HCT116 (cell line): ENCODE measurements at regions not wholly inside any gene's neighbourhood (a gene's known extent, or its start where the extent isn't known, plus 50 kb on each side); places are given as distances from the start of the nearest gene placed in this dataset.

ENCODE experiments used
- ATAC-seq: fragments of 200-7000 bp; cut with Tn5 transposase; 2 replicates; pipeline ENCODE4 v1.9.1; 2020; ENCODE audit warnings: mild to moderate bottlenecking, moderate library complexity
- BruUV-seq: library from RNA; stranded (reverse); fragments of 400-500 nt; replicated peaks from 2 replicates; lab custom pipeline; 2021; lab: Mats Ljungman, UMichigan
- CTCF ChIA-PET: fragments of 300-600 bp; sonication (Branson Sonifier 250); formaldehyde crosslinking; loops from one replicate; lab custom pipeline; 2021; ENCODE audit warnings: antibody characterized with exemption; lab: Charles Lee
- POLR2A ChIA-PET: fragments of 300-600, 350-600 bp; sonication (Branson Sonifier 250); formaldehyde crosslinking; loops from one replicate; lab custom pipeline; 2021; ENCODE audit warnings: antibody characterized with exemption; lab: Charles Lee
- RAD21 ChIA-PET, 2 experiments: fragments of 300-600 bp; sonication (Branson Sonifier 250); formaldehyde crosslinking; loops; one replicate each; lab custom pipeline; 2023; ENCODE audit warnings: low total read pairs in 2 of 2; ENCODE audit not compliant: uncharacterized antibody in 2 of 2, unreplicated experiment in 2 of 2, low non-redundant PET in 1 of 2; lab: Charles Lee
- DNase-seq: peaks from one replicate; pipeline ENCODE4 v3.0.0-alpha.2; 2010; ENCODE audit warnings: low read depth, low spot score
- H2AFZ ChIP-seq: fragments of 200-600 bp; shearing (Covaris generic), sonication (generic); 2 replicates; pipeline ENCODE4 v1.6.1; 2017; ENCODE audit warnings: low read depth, mixed run types, mixed read lengths, antibody characterized with exemption, low read length; ENCODE audit not compliant: poor library complexity, severe bottlenecking
- H3K27ac ChIP-seq: 2 replicates; pipeline ENCODE4 v1.5.1; 2012; ENCODE audit warnings: low read depth, low read length
- H3K27me3 ChIP-seq: fragments of 200-600 bp; sonication (generic); 2 replicates; pipeline ENCODE4 v1.6.1; 2016; ENCODE audit warnings: mixed run types, low read length, mixed read lengths; ENCODE audit not compliant: insufficient read depth
- H3K36me3 ChIP-seq, 2 experiments: fragments of 200-500 bp in 1 of 2; fragments of 200-600 bp in 1 of 2; sonication (Bioruptor generic) in 1 of 2; sonication (generic) in 1 of 2; 2 replicates each; pipeline versions ENCODE4 v1.5.1 to v1.6.1; 2014 to 2016; ENCODE audit warnings: low read length in 2 of 2, inconsistent platforms in 1 of 2, mixed read lengths in 1 of 2, mixed run types in 1 of 2; ENCODE audit not compliant: insufficient read depth in 2 of 2, control insufficient read depth in 1 of 2
- H3K4me1 ChIP-seq, 2 experiments: fragments of 200-600 bp in 1 of 2; sonication (generic) in 1 of 2; 2 replicates each; pipeline versions ENCODE4 v1.5.1 to v1.6.1; 2012 to 2017; ENCODE audit warnings: low read length in 2 of 2, inconsistent platforms in 1 of 2, mild to moderate bottlenecking in 1 of 2, mixed read lengths in 1 of 2, mixed run types in 1 of 2, moderate library complexity in 1 of 2; ENCODE audit not compliant: insufficient read depth in 2 of 2, control insufficient read depth in 1 of 2
- H3K4me2 ChIP-seq: fragments of 200-600 bp; sonication (generic); 2 replicates; pipeline ENCODE4 v1.6.1; 2017; ENCODE audit warnings: mixed run types, low read length, mixed read lengths
- H3K4me3 ChIP-seq, 2 experiments: fragments of 200-600 bp in 1 of 2; sonication (generic) in 1 of 2; replicated peaks in 1 of 2; 2 replicates each; pipeline ENCODE4 v1.5.1; 2011 to 2016; ENCODE audit warnings: low read length in 2 of 2, control low read depth in 1 of 2, low read depth in 1 of 2, mild to moderate bottlenecking in 1 of 2, mixed read lengths in 1 of 2, mixed run types in 1 of 2
- H3K79me2 ChIP-seq: fragments of 200-600 bp; sonication (generic); 2 replicates; pipeline ENCODE4 v1.6.1; 2017; ENCODE audit warnings: mild to moderate bottlenecking, mixed run types, low read length, moderate library complexity, mixed read lengths; ENCODE audit not compliant: insufficient read depth
- H3K9ac ChIP-seq: fragments of 200-600 bp; sonication (generic); 2 replicates; pipeline ENCODE4 v1.6.1; 2016; ENCODE audit warnings: low read length, mixed read lengths
- H3K9me2 ChIP-seq: fragments of 200-600 bp; sonication (generic), shearing (Covaris generic); 2 replicates; pipeline ENCODE4 v1.6.1; 2017; ENCODE audit warnings: mixed run types, mild to moderate bottlenecking, moderate library complexity; ENCODE audit not compliant: insufficient read depth
- H3K9me3 ChIP-seq, 2 experiments: fragments of 200-500 bp in 1 of 2; fragments of 200-600 bp in 1 of 2; sonication (Bioruptor generic) in 1 of 2; sonication (generic) in 1 of 2; 2 replicates each; pipeline ENCODE4 v1.6.1; 2014 to 2017; ENCODE audit warnings: low read length in 2 of 2, mixed read lengths in 2 of 2, inconsistent platforms in 1 of 2, low read depth in 1 of 2, mild to moderate bottlenecking in 1 of 2, mixed run types in 1 of 2, moderate library complexity in 1 of 2; ENCODE audit not compliant: control insufficient read depth in 1 of 2, insufficient read depth in 1 of 2
- H4K20me1 ChIP-seq: fragments of 200-600 bp; sonication (generic), shearing (Covaris generic); 2 replicates; pipeline ENCODE4 v1.6.1; 2017; ENCODE audit warnings: mixed run types, mild to moderate bottlenecking, moderate library complexity; ENCODE audit not compliant: insufficient read depth
- ATF3 ChIP-seq: IDR thresholded peaks from 2 replicates; pipeline ENCODE4 v1.6.1; 2012
- CEBPB ChIP-seq: IDR thresholded peaks from 2 replicates; pipeline ENCODE4 v1.6.1; 2012; ENCODE audit warnings: low read depth
- CTCF ChIP-seq, 3 experiments: fragments of 200-600 bp in 1 of 3; sonication (generic) in 1 of 3; IDR thresholded peaks in 2 of 3; conservative IDR thresholded peaks in 1 of 3; 2 replicates each; pipeline ENCODE4 v1.5.1; 2012 to 2017; ENCODE audit warnings: low read depth in 2 of 3, low read length in 2 of 3, antibody characterized with exemption in 1 of 3, borderline replicate concordance in 1 of 3, control low read depth in 1 of 3, mild to moderate bottlenecking in 1 of 3, mixed read lengths in 1 of 3, mixed run types in 1 of 3, moderate library complexity in 1 of 3; ENCODE audit not compliant: insufficient read depth in 1 of 3
- EGR1 ChIP-seq: IDR thresholded peaks from 2 replicates; pipeline ENCODE4 v1.6.1; 2012; ENCODE audit warnings: low read depth
- ELF1 ChIP-seq: IDR thresholded peaks from 2 replicates; pipeline ENCODE4 v1.6.1; 2012; ENCODE audit warnings: low read depth, borderline replicate concordance
- EZH2 ChIP-seq: fragments of 200-600 bp; sonication (generic); IDR thresholded peaks from 2 replicates; pipeline ENCODE4 v1.6.1; 2017; ENCODE audit warnings: antibody characterized with exemption, mixed run types
- EZH2phosphoT487 ChIP-seq: fragments of 200-600 bp; IDR thresholded peaks from 2 replicates; pipeline ENCODE4 v1.6.1; 2018; ENCODE audit warnings: antibody characterized with exemption, borderline replicate concordance
- FOSL1 ChIP-seq: IDR thresholded peaks from 2 replicates; pipeline ENCODE4 v1.6.1; 2012; ENCODE audit warnings: low read depth
- POLR2AphosphoS5 ChIP-seq: IDR thresholded peaks from 2 replicates; pipeline ENCODE4 v1.6.1; 2011; ENCODE audit warnings: mild to moderate bottlenecking, low read depth, low read length, moderate library complexity
- RAD21 ChIP-seq: IDR thresholded peaks from 2 replicates; pipeline ENCODE4 v1.6.1; 2012; ENCODE audit warnings: low read depth, mild to moderate bottlenecking
- REST ChIP-seq: IDR thresholded peaks from 2 replicates; pipeline ENCODE4 v1.6.1; 2012; ENCODE audit warnings: low read depth
- SP1 ChIP-seq: IDR thresholded peaks from 2 replicates; pipeline ENCODE4 v1.6.1; 2012; ENCODE audit warnings: low read depth
- SRF ChIP-seq: IDR thresholded peaks from 2 replicates; pipeline ENCODE4 v1.6.1; 2012; ENCODE audit warnings: low read depth
- ZBTB33 ChIP-seq: IDR thresholded peaks from 2 replicates; pipeline ENCODE4 v1.6.1; 2011; ENCODE audit warnings: mild to moderate bottlenecking, low read length, moderate library complexity; ENCODE audit not compliant: insufficient replicate concordance; ENCODE audit errors: extremely low read depth
- ZFX ChIP-seq: fragments of 450-650 bp; IDR thresholded peaks from 2 replicates; pipeline ENCODE4 v1.6.1; 2017
- intact Hi-C: fragments of 100-400 bp; cut with micrococcal nuclease; formaldehyde crosslinking; loops from 2 replicates; pipeline ENCODE4 v1.10.0; 2022

- Histone ChIP-seq H3K27ac (no peak overlapping the region), H3K4me1 (no peaks in the 10 kb centered on the region), H2AFZ (no peak overlapping the region), H3K9me2 (no peaks in the 10 kb centered on the region), H3K27me3 (no peaks in the 10 kb centered on the region), H3K4me3 (no peak overlapping the region), H4K20me1 (no peaks in the 10 kb centered on the region), H3K79me2 (no peaks in the 10 kb centered on the region), H3K4me2 (no peak overlapping the region), H3K9me3 (no peaks in the 10 kb centered on the region), H3K9ac (no peak overlapping the region), H3K36me3 (no peaks in the 10 kb centered on the region)
- no TSS peak for BruUV-seq
- intact Hi-C loops, result no loop called here
- TF ChIP-seq EZH2, result no peak
- TF ChIP-seq ATF3, result no peak
- TF ChIP-seq REST, result no peak
- TF ChIP-seq EZH2phosphoT487, result no peak
- TF ChIP-seq FOSL1, result no peak
- no peak for TF ChIP-seq ZFX
- no peak for TF ChIP-seq SRF
- TF ChIP-seq POLR2AphosphoS5, result no peak
- no peak for TF ChIP-seq RAD21
- TF ChIP-seq EGR1, result no peak
- no peak for TF ChIP-seq SP1
- TF ChIP-seq ZBTB33, result no peak
- no peak for TF ChIP-seq CTCF (IDR thresholded peaks at IDR 0.05 in 2 of 3, conservative IDR thresholded peaks at IDR 0.05 in 1 of 3; ENCODE audit: borderline replicate concordance in 1 of 3, insufficient read depth in 1 of 3, low read depth in 2 of 3, low read length in 2 of 3)
- no peak for TF ChIP-seq ELF1
- no peak for TF ChIP-seq CEBPB
- no peak for ATAC-seq
- POLR2A ChIA-PET, result no interaction called here
- DNase-seq, result no peak
- RAD21 ChIA-PET, result no interaction called here
- CTCF ChIA-PET, result no interaction called here
Observed at GRCh38 chr20:51937779-51938178, 135.5 kb upstream of the SALL4 start.
